ENCODE measurements at regions not wholly inside any gene's neighbourhood (a gene's known extent, or its start where the extent isn't known, plus 50 kb on each side); places are given as distances from the start of the nearest gene placed in this dataset.

DNA sequence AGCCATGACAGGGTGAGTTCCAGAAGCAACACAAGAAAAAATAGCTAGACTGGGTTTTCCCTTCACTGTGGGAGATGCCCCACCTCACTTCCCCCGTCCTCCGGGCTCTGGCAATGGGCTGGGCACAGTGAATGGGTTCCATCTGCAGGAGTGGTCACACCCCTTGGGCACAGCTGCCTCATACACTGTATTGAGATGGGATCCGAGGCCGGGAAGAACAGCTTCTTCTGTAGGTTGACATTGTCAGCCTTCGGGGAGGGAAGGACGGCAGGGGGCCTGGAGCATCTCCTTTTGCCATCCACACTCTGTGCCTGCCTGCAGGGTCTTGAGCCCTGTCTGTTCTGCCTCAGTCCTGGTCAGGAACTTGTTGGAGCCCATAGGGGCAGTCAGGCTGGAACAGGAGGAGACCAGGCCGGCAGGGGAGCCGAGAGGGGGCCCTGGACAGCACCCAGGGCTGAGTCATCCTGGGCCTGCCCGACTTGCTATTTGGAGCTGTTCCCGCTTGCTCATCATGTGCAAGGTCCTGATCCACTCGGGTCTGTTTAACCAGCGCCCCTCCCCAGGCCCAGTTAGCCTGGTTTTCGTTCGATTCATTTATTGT lies 286.7 kb downstream of the SEC14L1 start:
- ChIA-PET POLR2A (interaction anchor here (0.5 to 1.5 kb wide), 6 partner anchors 15 to 104 kb away, joined by 3 to 8 read pairs (median 4); no protein-coding TSS in a partner anchor), CTCF (interaction anchor here (0.7 to 7.9 kb wide), 14 partner anchors 13 to 592 kb away, joined by 3 to 86 read pairs (median 5); no protein-coding TSS in a partner anchor)
- TF ChIP-seq, protein P1, sequence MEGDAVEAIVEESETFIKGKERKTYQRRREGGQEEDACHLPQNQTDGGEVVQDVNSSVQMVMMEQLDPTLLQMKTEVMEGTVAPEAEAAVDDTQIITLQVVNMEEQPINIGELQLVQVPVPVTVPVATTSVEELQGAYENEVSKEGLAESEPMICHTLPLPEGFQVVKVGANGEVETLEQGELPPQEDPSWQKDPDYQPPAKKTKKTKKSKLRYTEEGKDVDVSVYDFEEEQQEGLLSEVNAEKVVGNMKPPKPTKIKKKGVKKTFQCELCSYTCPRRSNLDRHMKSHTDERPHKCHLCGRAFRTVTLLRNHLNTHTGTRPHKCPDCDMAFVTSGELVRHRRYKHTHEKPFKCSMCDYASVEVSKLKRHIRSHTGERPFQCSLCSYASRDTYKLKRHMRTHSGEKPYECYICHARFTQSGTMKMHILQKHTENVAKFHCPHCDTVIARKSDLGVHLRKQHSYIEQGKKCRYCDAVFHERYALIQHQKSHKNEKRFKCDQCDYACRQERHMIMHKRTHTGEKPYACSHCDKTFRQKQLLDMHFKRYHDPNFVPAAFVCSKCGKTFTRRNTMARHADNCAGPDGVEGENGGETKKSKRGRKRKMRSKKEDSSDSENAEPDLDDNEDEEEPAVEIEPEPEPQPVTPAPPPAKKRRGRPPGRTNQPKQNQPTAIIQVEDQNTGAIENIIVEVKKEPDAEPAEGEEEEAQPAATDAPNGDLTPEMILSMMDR (IDR thresholded peaks at IDR 0.05; ENCODE audit: insufficient read depth, low read length, missing control alignments): no peak
- peak; percentile 33 for DNase-seq (ENCODE audit: low read depth, low spot score)
- H3K4me3 ChIP-seq (ENCODE audit: low read depth, low read length): no peak overlapping the region

DNA sequence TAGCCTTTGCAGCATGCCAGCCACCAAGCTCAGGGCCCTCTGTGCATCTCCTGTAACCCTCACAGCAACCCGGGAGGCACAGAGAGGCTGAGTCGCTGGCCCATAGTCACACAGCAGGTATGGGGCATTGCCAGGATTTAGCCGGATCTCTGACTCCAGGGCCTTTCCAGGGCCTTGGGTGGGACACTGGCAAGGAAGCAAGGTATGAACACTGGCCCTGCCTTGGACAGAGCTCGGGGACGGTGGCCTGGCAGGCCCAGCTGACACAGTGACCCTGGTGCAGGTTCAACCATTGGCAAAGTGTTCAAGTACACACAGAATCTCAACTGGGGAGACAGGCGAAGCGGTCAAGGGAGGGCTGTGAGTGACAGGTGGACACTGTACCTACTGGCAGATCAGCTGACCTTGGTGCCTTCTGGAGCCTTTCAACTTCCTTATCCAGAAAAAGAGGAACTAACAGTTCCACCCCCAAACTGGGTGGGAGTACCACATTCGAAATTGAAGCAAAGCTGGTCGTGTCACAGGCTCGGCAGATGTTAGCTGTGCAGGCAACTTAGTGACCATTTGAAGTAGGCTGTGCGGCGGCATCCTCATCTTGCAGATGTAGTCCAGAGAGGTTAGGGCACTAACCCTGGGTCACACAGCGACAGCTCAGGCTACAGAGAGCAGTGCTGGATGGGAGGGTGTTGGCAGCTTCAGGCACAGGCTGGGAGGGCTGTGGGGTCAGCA lies 287.4 kb downstream of the SEC14L1 start:
- TF ChIP-seq, protein P1 (IDR thresholded peaks at IDR 0.05; ENCODE audit: insufficient read depth, low read length, missing control alignments): no peak
- CTCF ChIA-PET: interaction anchor here (0.9 to 7.9 kb wide), 20 partner anchors 8 to 591 kb away, joined by 3 to 86 read pairs (median 13); no protein-coding TSS in a partner anchor
- POLR2A ChIA-PET: interaction anchor here (0.5 to 2.0 kb wide), 8 partner anchors 15 to 105 kb away, joined by 3 to 8 read pairs (median 4); no protein-coding TSS in a partner anchor
- no peak overlapping the region for H3K4me3 ChIP-seq (ENCODE audit: low read depth, low read length)
- no peak for DNase-seq (ENCODE audit: low read depth, low spot score)

GRCh38 chr17:77428749-77429368 lies 288.1 kb downstream of the SEC14L1 start:
- CTCF ChIA-PET: interaction anchor here (0.9 to 7.9 kb wide), 26 partner anchors 9 to 590 kb away, joined by 3 to 86 read pairs (median 10); no protein-coding TSS in a partner anchor
- no peak for DNase-seq (ENCODE audit: low read depth, low spot score)
- no peak overlapping the region for H3K4me3 ChIP-seq (ENCODE audit: low read depth, low read length)
- POLR2A ChIA-PET: interaction anchor here (1.3 to 2.0 kb wide), 4 partner anchors 54 to 108 kb away, joined by 3 to 8 read pairs (median 6); no protein-coding TSS in a partner anchor
- TF ChIP-seq, protein P1 (IDR thresholded peaks at IDR 0.05; ENCODE audit: insufficient read depth, low read length, missing control alignments): no peak

GRCh38 chr17:77429369-77429968 lies 288.7 kb downstream of the SEC14L1 start:
- POLR2A ChIA-PET: interaction anchor here (0.7 to 2.0 kb wide), 10 partner anchors 15 to 529 kb away, joined by 3 to 7 read pairs (median 4); partner anchors contain the start of gene TNRC6C
- CTCF ChIA-PET: interaction anchor here (0.5 to 7.9 kb wide), 52 partner anchors 9 to 587 kb away, joined by 3 to 86 read pairs (median 5); no protein-coding TSS in a partner anchor
- TF ChIP-seq, protein P1 (IDR thresholded peaks at IDR 0.05; ENCODE audit: insufficient read depth, low read length, missing control alignments): no peak
- H3K4me3 ChIP-seq (ENCODE audit: low read depth, low read length): no peak overlapping the region
- no peak for DNase-seq (ENCODE audit: low read depth, low spot score)

GRCh38 chr17:77429969-77430752 lies 289.4 kb downstream of the SEC14L1 start:
- TF ChIP-seq, protein P1 (IDR thresholded peaks at IDR 0.05; ENCODE audit: insufficient read depth, low read length, missing control alignments): peak; percentile 77
- H3K4me3 ChIP-seq (ENCODE audit: low read depth, low read length): no peak overlapping the region
- ChIA-PET POLR2A (interaction anchor here (0.6 to 2.0 kb wide), 11 partner anchors 15 to 528 kb away, joined by 3 to 7 read pairs (median 4); partner anchors contain the start of gene TNRC6C), CTCF (interaction anchor here (0.5 to 7.9 kb wide), 50 partner anchors 10 to 586 kb away, joined by 3 to 86 read pairs (median 6); no protein-coding TSS in a partner anchor)
- peak; percentile 97 for DNase-seq (ENCODE audit: low read depth, low spot score)

All from AG04449 (cell line).